GM23338 (cell line): ENCODE measurements at regions not wholly inside any gene's neighbourhood (a gene's known extent, or its start where the extent isn't known, plus 50 kb on each side); places are given as distances from the start of the nearest gene placed in this dataset.

Source experiments
- ATAC-seq: fragments of 200-7000 bp; cut with Tn5 transposase; 3 replicates; pipeline ENCODE4 v1.9.1; 2020
- DNase-seq: peaks from one replicate; pipeline ENCODE4 v3.0.0-alpha.2; 2015; ENCODE audit warnings: low spot score
- H2AFZ ChIP-seq: fragments of 200-600 bp; sonication (generic); 2 replicates; pipeline ENCODE4 v1.8.0; 2016; ENCODE audit warnings: antibody characterized with exemption, mild to moderate bottlenecking, moderate library complexity
- H3F3A ChIP-seq: fragments of 200-600 bp; sonication (generic); replicated peaks from 2 replicates; pipeline ENCODE4 v1.8.0; 2017; ENCODE audit warnings: antibody characterized with exemption, mixed run types, low read depth
- H3K27ac ChIP-seq: fragments of 200-600 bp; sonication (generic); 2 replicates; pipeline ENCODE4 v1.6.1; 2016; ENCODE audit warnings: low read depth
- H3K27me3 ChIP-seq: fragments of 200-600 bp; sonication (generic); 2 replicates; pipeline ENCODE4 v1.8.0; 2016; ENCODE audit warnings: mild to moderate bottlenecking, mixed run types, moderate library complexity; ENCODE audit not compliant: insufficient read depth
- H3K36me3 ChIP-seq: fragments of 200-600 bp; sonication (generic); 2 replicates; pipeline ENCODE4 v1.8.0; 2016; ENCODE audit warnings: mild to moderate bottlenecking; ENCODE audit not compliant: insufficient read depth
- H3K4me1 ChIP-seq: fragments of 200-600 bp; sonication (generic); 2 replicates; pipeline ENCODE4 v1.8.0; 2016; ENCODE audit warnings: mild to moderate bottlenecking, moderate library complexity; ENCODE audit not compliant: insufficient read depth
- H3K4me2 ChIP-seq: fragments of 200-600 bp; sonication (generic); 2 replicates; pipeline ENCODE4 v1.7.1; 2017; ENCODE audit warnings: mixed run types
- H3K4me3 ChIP-seq: fragments of 200-600 bp; sonication (generic); 2 replicates; pipeline ENCODE4 v1.6.1; 2016; ENCODE audit warnings: mixed run types
- H3K79me2 ChIP-seq: fragments of 200-600 bp; sonication (generic); replicated peaks from 2 replicates; pipeline ENCODE4 v1.8.0; 2017; ENCODE audit warnings: mild to moderate bottlenecking; ENCODE audit not compliant: insufficient read depth
- H3K9me2 ChIP-seq: fragments of 200-600 bp; sonication (generic); 2 replicates; pipeline ENCODE4 v1.8.0; 2017; ENCODE audit not compliant: insufficient read depth
- H4K20me1 ChIP-seq: fragments of 200-600 bp; sonication (generic); replicated peaks from 2 replicates; pipeline ENCODE4 v1.8.0; 2017; ENCODE audit warnings: mild to moderate bottlenecking; ENCODE audit not compliant: insufficient read depth
- H3K27ac Mint-ChIP-seq: 2 replicates; pipeline ENCODE4 v1.8.0; 2020; ENCODE audit warnings: inconsistent platforms, mild to moderate bottlenecking, moderate library complexity, mixed read lengths
- H3K27me3 Mint-ChIP-seq: 3 replicates; pipeline ENCODE4 v1.8.0; 2022; ENCODE audit warnings: low read depth, mild to moderate bottlenecking, moderate library complexity, mixed read lengths, inconsistent platforms; ENCODE audit not compliant: insufficient read depth, poor library complexity
- H3K36me3 Mint-ChIP-seq: 3 replicates; pipeline ENCODE4 v1.8.0; 2021; ENCODE audit warnings: low read depth, mild to moderate bottlenecking, inconsistent platforms, moderate library complexity, mixed read lengths
- H3K4me1 Mint-ChIP-seq: 3 replicates; pipeline ENCODE4 v1.8.0; 2020; ENCODE audit warnings: mild to moderate bottlenecking, inconsistent platforms, mixed read lengths
- H3K4me3 Mint-ChIP-seq: 3 replicates; pipeline ENCODE4 v1.8.0; 2021; ENCODE audit warnings: moderate library complexity, mild to moderate bottlenecking, inconsistent platforms, mixed read lengths
- H3K9me3 Mint-ChIP-seq: 3 replicates; pipeline ENCODE4 v1.8.0; 2020; ENCODE audit warnings: moderate library complexity, mild to moderate bottlenecking, inconsistent platforms, mixed read lengths
- CREB1 ChIP-seq: fragments of 250-450 bp; sonication (Bioruptor Pico); IDR thresholded peaks from 2 replicates; pipeline ENCODE4 v1.5.0; 2020; ENCODE audit warnings: low read depth, mild to moderate bottlenecking, moderate library complexity
- ETS1 ChIP-seq: IDR thresholded peaks from 2 replicates; pipeline ENCODE4 v1.6.1; 2016; ENCODE audit warnings: antibody characterized with exemption
- EZH2phosphoT487 ChIP-seq: fragments of 200-600 bp; sonication (generic); IDR thresholded peaks from one replicate; pipeline ENCODE4 v1.8.1; 2018; ENCODE audit warnings: antibody characterized with exemption; ENCODE audit not compliant: unreplicated experiment
- JUNB ChIP-seq: IDR thresholded peaks from one replicate; pipeline ENCODE4 v1.6.1; 2016; ENCODE audit warnings: antibody characterized with exemption; ENCODE audit not compliant: unreplicated experiment
- NANOG ChIP-seq: IDR thresholded peaks from 2 replicates; pipeline ENCODE4 v1.6.1; 2016; ENCODE audit warnings: antibody characterized with exemption, borderline replicate concordance
- POLR2AphosphoS5 ChIP-seq: IDR thresholded peaks from 2 replicates; pipeline ENCODE4 v1.6.1; 2016; ENCODE audit warnings: antibody characterized with exemption, low read depth
- STAT1 ChIP-seq: IDR thresholded peaks from one replicate; pipeline ENCODE4 v1.6.1; 2016; ENCODE audit warnings: antibody characterized with exemption; ENCODE audit not compliant: unreplicated experiment
- ZNF114 ChIP-seq: fragments of 250-450 bp; sonication (Bioruptor Pico); IDR thresholded peaks from 2 replicates; pipeline ENCODE4 v1.5.0; 2020; ENCODE audit warnings: mild to moderate bottlenecking, moderate library complexity
- ZNF331 ChIP-seq: fragments of 250-450 bp; sonication (Bioruptor Pico); IDR thresholded peaks from 2 replicates; pipeline ENCODE4 v1.5.0; 2020; ENCODE audit warnings: low read depth, mild to moderate bottlenecking, moderate library complexity
- TF ChIP-seq, protein P1 (sequence below): fragments of 250-450 bp; sonication (Bioruptor Pico); IDR thresholded peaks from 2 replicates; pipeline ENCODE4 v1.5.0; 2020; ENCODE audit warnings: mild to moderate bottlenecking, moderate library complexity

DNA sequence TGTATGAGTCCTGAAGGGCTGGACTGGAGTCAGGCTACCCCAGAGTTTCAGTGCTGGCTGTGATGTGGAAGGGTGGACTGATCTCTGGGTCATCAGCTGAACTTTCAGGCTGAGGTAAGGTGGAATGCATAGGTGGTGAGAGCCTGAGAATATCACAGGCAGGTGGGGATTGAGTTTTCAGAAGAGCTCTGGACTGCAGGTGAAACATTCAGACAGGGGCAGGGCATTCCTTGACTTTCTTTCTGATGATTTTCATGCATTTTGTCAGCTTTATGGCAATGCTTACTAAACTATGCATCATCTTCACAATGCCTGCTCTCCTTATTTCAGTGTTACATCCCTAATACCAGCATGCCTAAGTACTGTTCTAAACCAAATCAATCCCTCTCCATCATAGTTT is 755.0 kb downstream of the KCNA4 start:
- DNase-seq: no peak
- no peak overlapping the region for H3K4me3 Mint-ChIP-seq
- H3K4me3 ChIP-seq: no peak overlapping the region
- no peaks in the 10 kb centered on the region for H3K4me1 Mint-ChIP-seq
- TF ChIP-seq STAT1 (no peak), ZNF114 (no peak), EZH2phosphoT487 (no peak), CREB1 (no peak), POLR2AphosphoS5 (no peak), ZNF331 (CRISPR knock-in tag) (no peak), NANOG (no peak), ETS1 (no peak), JUNB (no peak)
- TF ChIP-seq, protein P1, sequence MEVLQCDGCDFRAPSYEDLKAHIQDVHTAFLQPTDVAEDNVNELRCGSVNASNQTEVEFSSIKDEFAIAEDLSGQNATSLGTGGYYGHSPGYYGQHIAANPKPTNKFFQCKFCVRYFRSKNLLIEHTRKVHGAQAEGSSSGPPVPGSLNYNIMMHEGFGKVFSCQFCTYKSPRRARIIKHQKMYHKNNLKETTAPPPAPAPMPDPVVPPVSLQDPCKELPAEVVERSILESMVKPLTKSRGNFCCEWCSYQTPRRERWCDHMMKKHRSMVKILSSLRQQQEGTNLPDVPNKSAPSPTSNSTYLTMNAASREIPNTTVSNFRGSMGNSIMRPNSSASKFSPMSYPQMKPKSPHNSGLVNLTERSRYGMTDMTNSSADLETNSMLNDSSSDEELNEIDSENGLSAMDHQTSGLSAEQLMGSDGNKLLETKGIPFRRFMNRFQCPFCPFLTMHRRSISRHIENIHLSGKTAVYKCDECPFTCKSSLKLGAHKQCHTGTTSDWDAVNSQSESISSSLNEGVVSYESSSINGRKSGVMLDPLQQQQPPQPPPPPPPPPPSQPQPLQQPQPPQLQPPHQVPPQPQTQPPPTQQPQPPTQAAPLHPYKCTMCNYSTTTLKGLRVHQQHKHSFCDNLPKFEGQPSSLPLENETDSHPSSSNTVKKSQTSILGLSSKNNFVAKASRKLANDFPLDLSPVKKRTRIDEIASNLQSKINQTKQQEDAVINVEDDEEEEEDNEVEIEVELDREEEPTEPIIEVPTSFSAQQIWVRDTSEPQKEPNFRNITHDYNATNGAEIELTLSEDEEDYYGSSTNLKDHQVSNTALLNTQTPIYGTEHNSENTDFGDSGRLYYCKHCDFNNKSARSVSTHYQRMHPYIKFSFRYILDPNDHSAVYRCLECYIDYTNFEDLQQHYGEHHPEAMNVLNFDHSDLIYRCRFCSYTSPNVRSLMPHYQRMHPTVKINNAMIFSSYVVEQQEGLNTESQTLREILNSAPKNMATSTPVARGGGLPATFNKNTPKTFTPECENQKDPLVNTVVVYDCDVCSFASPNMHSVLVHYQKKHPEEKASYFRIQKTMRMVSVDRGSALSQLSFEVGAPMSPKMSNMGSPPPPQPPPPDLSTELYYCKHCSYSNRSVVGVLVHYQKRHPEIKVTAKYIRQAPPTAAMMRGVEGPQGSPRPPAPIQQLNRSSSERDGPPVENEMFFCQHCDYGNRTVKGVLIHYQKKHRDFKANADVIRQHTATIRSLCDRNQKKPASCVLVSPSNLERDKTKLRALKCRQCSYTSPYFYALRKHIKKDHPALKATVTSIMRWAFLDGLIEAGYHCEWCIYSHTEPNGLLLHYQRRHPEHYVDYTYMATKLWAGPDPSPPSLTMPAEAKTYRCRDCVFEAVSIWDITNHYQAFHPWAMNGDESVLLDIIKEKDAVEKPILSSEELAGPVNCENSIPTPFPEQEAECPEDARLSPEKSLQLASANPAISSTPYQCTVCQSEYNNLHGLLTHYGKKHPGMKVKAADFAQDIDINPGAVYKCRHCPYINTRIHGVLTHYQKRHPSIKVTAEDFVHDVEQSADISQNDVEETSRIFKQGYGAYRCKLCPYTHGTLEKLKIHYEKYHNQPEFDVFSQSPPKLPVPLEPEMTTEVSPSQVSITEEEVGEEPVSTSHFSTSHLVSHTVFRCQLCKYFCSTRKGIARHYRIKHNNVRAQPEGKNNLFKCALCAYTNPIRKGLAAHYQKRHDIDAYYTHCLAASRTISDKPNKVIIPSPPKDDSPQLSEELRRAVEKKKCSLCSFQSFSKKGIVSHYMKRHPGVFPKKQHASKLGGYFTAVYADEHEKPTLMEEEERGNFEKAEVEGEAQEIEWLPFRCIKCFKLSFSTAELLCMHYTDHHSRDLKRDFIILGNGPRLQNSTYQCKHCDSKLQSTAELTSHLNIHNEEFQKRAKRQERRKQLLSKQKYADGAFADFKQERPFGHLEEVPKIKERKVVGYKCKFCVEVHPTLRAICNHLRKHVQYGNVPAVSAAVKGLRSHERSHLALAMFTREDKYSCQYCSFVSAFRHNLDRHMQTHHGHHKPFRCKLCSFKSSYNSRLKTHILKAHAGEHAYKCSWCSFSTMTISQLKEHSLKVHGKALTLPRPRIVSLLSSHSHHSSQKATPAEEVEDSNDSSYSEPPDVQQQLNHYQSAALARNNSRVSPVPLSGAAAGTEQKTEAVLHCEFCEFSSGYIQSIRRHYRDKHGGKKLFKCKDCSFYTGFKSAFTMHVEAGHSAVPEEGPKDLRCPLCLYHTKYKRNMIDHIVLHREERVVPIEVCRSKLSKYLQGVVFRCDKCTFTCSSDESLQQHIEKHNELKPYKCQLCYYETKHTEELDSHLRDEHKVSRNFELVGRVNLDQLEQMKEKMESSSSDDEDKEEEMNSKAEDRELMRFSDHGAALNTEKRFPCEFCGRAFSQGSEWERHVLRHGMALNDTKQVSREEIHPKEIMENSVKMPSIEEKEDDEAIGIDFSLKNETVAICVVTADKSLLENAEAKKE (CRISPR knock-in tag): no peak
- H3K9me2 ChIP-seq: 0 out of 2 replicates have a peak, but pooled peaks cover 3% of the 10 kb centered on the region
- no peak overlapping the region for H3K27ac ChIP-seq
- H3K79me2 ChIP-seq: no peaks in the 10 kb centered on the region
- no peaks in the 10 kb centered on the region for H3K27me3 Mint-ChIP-seq
- no peak for ATAC-seq
- 0 out of 2 replicates have a peak, but pooled peaks cover 3% of the 10 kb centered on the region for H4K20me1 ChIP-seq
- H3K9me3 Mint-ChIP-seq: no peaks in the 10 kb centered on the region
- no peaks in the 10 kb centered on the region for H3F3A ChIP-seq
- H3K36me3 ChIP-seq: no peaks in the 10 kb centered on the region
- H3K36me3 Mint-ChIP-seq: no peaks in the 10 kb centered on the region
- no peaks in the 10 kb centered on the region for H3K4me1 ChIP-seq
- H2AFZ ChIP-seq: no peak overlapping the region
- H3K27me3 ChIP-seq: no peaks in the 10 kb centered on the region
- no peak overlapping the region for H3K4me2 ChIP-seq
- H3K27ac Mint-ChIP-seq: no peak overlapping the region
